AG20443 (cell line): ENCODE measurements at regions not wholly inside any gene's neighbourhood (a gene's known extent, or its start where the extent isn't known, plus 50 kb on each side); places are given as distances from the start of the nearest gene placed in this dataset.
A peak's percentile ranks its signal among the peaks of the same experiment; 100 is the strongest.

Experiments used
- DNase-seq: peaks from one replicate; pipeline ENCODE4 v3.0.0; 2012; ENCODE audit warnings: low spot score, mixed read lengths

DNA sequence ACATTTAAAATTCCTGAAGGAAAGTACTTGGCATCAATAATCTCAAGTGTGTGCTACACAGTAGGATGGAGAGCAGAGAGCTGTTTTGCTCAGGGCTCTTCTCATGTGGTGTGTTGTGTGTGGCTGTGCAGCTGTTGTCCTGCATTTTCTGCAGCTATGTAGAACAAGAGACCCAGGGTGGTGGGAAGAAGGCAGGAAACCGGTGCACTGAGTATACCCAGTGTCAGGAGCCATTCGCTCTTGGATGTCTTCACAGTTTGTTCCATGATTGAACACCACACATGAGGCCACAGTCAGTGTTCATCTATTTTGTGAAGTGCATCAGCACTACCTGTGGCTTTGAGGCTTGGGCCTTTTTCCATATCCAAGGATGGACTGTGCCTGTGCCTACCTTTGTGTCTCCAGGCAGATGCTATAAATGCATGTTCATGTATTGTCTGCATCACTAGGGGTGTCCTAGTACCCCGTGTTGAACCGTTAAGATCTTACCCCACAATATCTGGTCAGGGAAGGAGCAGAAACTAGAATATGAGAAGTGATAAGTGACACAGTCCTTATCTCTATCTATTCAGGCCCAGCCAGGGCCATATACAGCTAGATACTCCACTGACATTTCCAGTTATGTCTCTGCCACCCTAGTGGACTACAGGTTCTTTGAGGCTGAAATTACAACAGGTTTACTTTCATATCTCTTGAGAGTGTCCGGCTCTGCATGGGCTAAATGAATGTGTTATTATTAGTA lies 194.3 kb downstream of the NR2F2 start:
- DNase-seq: no peak

- DNase-seq: no peak
These were observed 204.6 kb downstream of the NR2F2 start for GRCh38 chr15:96535148-96535547.

DNA sequence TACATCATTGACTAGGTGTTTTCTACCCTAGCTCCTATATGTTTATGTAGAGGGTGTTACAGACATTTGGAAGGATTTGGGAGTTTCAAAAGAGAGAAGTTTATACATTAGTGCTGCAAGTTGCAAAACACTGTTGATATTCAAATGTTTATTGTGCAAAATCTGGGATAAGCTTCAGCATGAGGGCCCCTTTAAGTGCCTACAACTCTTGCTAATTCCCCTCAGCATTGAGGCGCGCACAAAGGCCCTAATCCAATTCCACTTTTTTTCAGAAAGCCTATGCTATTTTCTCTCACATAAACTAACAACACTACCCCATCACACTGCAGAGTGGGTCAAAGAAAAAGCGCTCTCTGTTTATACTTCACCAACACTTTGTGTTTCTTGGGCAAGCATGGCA lies 208.0 kb downstream of the NR2F2 start:
- DNase-seq: no peak

DNA sequence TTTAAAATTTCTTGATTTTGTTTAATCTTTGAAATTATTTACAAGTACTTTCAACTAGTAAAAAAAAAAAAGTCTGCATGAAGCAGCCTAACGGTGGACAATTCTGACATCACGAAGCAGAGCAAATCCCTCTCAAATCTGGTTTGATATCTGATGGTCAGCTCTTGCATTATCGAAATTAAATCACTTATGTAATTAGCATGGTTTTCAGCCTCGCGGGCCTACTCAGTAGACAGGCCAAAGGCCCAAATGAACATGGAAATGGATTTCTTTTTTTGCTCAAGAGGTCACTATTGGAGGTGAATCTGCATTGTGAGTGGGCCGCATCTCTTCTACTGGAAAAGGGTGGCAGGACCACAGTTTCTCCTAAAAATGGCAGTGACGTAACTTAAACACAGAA lies 209.8 kb downstream of the NR2F2 start:
- DNase-seq: no peak

DNA sequence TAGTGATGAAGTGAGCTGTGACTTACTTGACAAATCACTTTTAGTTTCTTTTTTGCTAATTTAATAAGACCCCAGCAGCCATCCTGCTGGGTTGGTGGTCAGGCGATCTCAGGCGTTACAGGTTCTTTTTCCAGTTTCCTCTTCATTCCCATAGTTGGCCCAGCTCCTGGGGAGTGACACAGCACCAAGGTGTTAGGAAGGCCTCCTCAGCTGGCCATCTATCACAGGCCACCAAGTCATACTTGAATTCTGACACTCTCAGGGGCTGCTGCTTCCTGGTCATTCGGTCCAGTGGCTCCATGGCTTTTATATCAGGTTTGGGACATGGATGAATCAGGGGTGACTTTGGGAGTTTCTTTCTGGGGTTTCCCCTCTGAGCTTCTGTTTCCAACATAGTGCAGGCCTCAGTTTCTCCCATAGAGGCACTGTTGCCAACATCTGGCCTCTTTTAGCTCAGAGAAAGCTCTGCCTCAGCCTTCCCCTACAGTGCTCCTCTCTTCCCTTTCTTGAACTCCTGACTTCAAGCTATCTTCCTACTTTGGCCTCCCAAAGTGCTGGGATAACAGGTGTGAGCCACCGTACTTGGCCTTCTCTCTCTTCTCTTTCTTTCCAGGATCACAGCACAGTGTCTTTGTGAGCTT lies 211.8 kb downstream of the NR2F2 start:
- no peak for DNase-seq

DNA sequence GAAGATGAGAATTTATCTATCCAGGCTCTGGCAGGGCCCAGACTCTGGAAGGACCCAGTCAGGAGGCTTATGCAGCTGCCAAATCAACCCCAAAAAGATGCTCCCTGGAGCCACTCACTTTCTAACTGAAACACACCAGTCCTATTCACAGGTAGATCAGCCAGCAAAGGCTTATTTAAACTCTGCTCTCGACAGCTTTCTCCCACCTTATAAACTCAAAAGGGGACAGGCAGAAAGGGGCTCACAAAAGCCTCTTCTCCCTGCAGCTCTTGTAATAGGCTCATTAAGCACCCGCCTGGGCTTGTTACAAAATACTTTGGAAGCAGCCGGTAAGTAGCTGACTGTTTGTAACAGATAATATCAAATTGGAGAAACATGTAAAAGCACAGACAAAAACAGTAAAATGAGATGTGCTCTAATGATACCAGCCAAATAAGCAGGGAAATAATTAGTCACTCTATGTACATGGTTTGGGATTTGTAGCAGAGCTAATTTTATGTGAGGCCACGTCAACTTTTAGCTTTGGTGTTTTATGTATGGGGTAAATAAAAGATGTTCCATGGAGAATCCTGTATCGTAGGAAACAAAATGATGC lies 213.8 kb downstream of the NR2F2 start:
- no peak for DNase-seq

DNA sequence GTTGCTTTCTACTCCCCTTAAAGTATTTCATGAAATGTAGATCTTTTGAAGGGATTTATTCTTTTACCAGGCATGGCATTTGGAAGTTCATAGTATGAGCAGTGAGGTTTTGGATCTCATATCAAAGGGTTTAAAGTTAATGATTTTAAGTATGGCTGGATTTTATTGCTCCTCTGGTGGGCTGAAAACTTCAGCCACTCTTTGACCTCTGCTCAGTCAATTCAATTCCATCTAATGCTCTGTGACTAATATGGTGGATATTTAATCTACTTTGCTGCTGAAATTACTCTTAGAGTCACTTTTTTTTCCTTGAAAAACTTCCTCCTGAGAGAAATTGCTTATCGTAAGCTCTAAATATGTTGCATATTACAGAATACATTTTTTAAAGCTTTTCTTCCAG lies 218.6 kb downstream of the NR2F2 start:
- DNase-seq: no peak

- no peak for DNase-seq
These were observed 220.7 kb downstream of the NR2F2 start for GRCh38 chr15:96551196-96551595.

GRCh38 chr15:96551722-96552121 lies 221.2 kb downstream of the NR2F2 start:
- no peak for DNase-seq

DNA sequence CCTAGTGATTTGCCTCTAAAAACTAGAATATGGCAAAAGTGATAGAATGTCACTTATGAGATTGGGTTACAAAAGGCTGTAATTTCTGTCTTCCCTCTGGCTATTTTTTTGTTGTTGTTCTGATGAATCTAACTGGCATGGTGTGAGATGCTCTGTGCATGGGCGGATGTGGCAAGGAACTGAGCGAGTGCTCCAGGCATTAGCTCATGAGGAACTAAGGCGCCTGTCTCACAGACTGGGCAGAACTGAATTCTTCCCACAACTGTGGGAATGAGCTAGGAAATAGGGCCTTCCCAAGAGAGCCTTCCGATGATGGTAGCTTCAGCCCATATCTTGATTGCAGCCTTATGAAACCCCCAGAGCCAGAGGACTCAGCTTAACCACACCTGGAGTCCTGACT lies 222.5 kb downstream of the NR2F2 start:
- peak; percentile 78 for DNase-seq

- DNase-seq: no peak
These were observed 223.0 kb downstream of the NR2F2 start for GRCh38 chr15:96553451-96553850.

- DNase-seq: no peak
These were observed 223.4 kb downstream of the NR2F2 start for GRCh38 chr15:96553931-96554330.

- DNase-seq: no peak
These were observed 224.0 kb downstream of the NR2F2 start for GRCh38 chr15:96554541-96554940.

- no peak for DNase-seq
These were observed 228.6 kb downstream of the NR2F2 start for GRCh38 chr15:96559087-96559486.

- no peak for DNase-seq
These were observed 229.1 kb downstream of the NR2F2 start for GRCh38 chr15:96559631-96560030.

DNA sequence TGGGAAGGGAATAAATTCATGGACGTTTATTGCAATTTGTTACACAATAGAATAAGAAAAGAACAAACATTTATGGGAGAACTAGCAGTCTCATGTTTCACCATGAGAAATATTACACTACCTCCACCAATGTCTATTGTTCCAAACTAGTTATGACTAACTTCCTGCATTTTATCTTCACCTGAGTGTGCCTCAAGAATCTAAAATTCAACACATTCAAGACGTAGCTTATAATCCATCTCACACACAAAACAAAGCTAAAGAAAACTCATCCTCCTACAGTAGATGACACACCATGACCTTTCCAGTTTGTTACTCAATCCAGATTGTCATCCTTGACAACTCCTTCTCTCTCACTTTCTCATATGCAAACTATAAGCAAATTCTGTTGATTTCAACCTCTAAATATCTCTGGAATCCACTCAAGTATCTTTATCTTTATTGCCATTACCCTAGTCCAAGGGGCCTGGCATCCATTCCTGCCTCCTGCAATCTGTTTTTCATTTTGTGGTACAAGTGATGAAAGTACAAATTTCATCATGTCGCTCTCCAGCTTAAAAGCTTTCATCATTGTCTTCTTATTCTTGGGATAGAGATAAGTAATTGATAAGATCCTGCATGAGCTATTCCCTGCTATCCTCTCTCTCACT lies 229.9 kb downstream of the NR2F2 start:
- peak; percentile 15 for DNase-seq

DNA sequence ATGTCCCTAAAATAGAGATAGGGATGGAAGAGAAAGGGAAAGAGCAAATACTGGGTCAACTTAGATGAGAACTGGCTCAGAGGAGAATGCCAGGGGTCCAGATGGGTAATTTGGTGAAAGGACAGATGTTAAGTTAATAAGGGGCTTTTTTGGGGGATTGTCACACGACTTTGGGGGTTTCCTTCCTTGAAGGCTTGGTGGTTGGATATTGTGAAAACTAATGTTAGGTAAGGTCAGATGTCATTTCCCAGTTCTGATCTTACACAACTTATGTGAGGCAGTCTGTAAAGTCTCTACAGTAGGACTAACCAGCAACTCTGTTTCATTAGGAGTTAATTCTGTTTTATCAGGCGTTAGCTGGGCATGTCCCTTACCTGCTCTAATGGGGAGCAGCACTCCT lies 231.1 kb downstream of the NR2F2 start:
- DNase-seq: no peak

DNA sequence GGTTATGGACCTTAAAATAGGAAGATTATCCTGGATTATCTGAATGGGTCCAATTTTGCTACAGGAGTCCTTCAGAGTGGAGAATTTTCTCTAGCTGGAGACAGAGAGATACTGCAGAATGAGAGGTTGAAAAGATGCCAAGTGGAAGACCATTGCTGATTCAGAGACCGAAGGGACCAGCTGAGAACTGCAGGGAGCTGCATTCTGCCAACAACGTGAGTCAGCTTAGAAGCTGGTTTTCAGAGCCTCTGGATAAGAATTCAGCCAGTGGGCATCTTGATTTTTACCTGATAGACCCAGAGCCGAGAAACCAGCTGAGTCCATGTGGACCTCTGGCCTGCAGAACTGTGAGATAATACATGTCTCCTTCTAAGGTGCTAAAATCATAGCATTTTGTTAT lies 234.0 kb downstream of the NR2F2 start:
- no peak for DNase-seq

GRCh38 chr15:96565266-96565665 lies 234.8 kb downstream of the NR2F2 start:
- no peak for DNase-seq

DNA sequence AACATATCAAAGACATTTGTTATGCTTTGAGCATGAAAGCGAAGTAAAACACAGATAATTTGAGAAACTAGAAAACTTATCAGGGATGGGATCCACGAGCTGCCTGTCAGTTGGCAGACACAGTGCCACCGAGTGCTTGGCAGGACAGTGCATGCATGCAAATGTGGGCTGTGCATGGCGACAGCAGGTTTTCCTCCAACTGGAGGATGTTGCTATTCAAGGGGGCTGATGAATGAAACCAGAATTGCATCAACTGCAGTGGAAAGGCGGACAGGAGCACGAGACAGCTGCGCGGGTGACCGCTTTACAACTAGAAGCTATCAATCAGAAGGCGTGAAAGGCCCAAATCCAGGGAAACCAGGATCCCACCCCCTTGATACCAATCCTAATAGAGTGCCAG lies 244.3 kb downstream of the NR2F2 start:
- no peak for DNase-seq

DNA sequence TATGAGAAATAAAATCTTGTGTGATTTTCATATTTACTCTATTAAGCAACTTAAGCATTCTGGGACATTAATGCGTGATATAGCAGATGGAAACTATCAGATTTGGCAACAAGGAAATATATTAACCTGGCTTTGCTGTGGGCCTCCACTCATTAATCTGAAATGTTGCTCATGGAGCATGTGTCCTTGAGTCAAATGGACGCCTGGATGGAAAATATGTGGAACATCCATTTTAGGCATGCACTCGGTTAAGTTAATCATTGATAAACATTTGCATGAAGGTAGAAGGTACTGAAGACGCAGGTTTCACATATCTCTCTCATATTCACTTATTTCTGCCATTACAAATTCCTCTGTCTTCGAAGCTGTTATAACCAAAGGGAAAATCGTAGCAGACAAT lies 246.1 kb downstream of the NR2F2 start:
- no peak for DNase-seq

DNA sequence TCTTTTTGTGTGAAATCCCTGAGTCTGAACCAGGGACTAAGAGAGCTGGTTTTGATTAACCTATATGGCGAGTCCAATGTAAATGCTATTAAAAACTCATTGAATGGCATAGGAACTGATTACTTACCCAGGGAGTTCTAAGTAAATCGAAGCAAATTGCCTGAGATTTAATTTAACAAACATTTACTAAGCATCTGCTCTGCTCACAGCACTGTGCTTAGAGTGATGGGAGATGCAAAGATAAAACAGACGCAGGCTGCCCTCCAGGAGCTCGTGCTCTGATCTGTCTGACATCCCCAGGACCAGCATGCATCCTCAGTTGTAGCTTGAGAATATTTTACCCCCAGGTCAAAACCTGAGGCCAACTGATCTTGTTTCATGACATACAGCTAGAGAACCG lies 247.9 kb downstream of the NR2F2 start:
- no peak for DNase-seq

GRCh38 chr15:96581371-96581770 lies 250.9 kb downstream of the NR2F2 start:
- DNase-seq: no peak
